Cardiac fibroblast (primary cell): ENCODE measurements at regions not wholly inside any gene's neighbourhood (a gene's known extent, or its start where the extent isn't known, plus 50 kb on each side); places are given as distances from the start of the nearest gene placed in this dataset.
A peak's percentile ranks its signal among the peaks of the same experiment; 100 is the strongest.
"Not testable (repeated sequence)": the region's sequence is repeated elsewhere in the genome, so short reads cannot be mapped to it uniquely, and the experiment has no call there.

Experiments
- DNase-seq, 2 donors: peaks; one replicate each; pipeline versions ENCODE4 v3.0.0 to v3.0.0-alpha.2; 2010; ENCODE audit warnings: low read depth in 2 of 2
- H3K4me3 ChIP-seq, 2 donors: replicated peaks in 1 of 2; 1 replicate in 1 of 2; 2 replicates in 1 of 2; pipeline ENCODE4 v1.5.1; 2011; ENCODE audit warnings: low read depth in 2 of 2, low read length in 2 of 2, mild to moderate bottlenecking in 2 of 2, moderate library complexity in 1 of 2
- TF ChIP-seq, protein P1 (sequence below): IDR thresholded peaks from one replicate; pipeline ENCODE4 v1.5.1; 2011; ENCODE audit warnings: low read depth, mild to moderate bottlenecking, low read length, inconsistent platforms

DNA sequence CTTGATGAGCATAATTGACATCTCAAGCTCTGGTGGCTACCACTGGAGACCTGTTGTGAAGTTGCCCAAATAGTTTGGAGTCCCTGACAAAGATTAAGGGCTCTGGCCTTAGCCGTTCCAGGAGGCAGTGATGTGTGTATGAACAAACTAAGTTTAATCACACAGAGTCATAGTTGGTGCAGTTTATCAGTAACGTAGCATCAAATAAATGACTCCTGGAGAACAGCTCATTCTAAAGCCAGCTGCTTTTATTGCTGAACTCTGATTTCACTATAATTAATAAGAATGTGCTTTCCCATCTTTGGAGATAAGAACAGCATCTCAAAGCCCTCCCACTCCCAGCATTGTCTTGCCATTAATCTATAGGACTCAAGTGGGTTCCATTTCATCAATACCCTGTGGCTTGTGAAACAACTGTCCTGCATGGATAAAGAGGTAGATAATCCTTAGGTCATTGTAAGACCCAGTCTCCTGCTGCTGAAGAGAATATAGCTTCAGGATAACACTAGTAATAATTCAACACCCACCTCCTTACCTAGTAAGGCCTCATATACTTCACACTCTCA lies 211.4 kb upstream of the THUMPD2 start:
- DNase-seq = peak; percentile 6 to 36
- TF ChIP-seq, protein P1, sequence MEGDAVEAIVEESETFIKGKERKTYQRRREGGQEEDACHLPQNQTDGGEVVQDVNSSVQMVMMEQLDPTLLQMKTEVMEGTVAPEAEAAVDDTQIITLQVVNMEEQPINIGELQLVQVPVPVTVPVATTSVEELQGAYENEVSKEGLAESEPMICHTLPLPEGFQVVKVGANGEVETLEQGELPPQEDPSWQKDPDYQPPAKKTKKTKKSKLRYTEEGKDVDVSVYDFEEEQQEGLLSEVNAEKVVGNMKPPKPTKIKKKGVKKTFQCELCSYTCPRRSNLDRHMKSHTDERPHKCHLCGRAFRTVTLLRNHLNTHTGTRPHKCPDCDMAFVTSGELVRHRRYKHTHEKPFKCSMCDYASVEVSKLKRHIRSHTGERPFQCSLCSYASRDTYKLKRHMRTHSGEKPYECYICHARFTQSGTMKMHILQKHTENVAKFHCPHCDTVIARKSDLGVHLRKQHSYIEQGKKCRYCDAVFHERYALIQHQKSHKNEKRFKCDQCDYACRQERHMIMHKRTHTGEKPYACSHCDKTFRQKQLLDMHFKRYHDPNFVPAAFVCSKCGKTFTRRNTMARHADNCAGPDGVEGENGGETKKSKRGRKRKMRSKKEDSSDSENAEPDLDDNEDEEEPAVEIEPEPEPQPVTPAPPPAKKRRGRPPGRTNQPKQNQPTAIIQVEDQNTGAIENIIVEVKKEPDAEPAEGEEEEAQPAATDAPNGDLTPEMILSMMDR = no peak
- H3K4me3 ChIP-seq = no peak overlapping the region

DNA sequence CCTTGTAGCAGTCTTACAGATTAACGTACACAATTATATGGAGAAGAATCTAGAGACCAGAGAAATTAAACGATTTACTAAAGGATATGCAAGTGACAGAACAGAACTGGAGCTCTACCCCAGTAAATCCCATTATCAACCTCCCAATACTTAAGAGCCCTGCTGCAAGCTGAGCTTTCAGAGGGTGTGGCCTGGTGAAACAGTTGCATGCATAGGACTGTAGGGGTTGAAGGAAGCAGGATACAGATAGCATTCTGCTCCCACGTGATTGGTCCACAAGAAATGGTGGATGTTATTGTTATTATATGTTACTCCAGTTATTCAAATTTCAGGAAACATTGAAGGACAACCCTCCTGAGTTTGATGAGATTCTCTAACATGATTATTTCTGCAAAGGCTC lies 210.8 kb upstream of the THUMPD2 start:
- no peak for DNase-seq
- H3K4me3 ChIP-seq = no peak overlapping the region
- TF ChIP-seq, protein P1 = no peak

DNA sequence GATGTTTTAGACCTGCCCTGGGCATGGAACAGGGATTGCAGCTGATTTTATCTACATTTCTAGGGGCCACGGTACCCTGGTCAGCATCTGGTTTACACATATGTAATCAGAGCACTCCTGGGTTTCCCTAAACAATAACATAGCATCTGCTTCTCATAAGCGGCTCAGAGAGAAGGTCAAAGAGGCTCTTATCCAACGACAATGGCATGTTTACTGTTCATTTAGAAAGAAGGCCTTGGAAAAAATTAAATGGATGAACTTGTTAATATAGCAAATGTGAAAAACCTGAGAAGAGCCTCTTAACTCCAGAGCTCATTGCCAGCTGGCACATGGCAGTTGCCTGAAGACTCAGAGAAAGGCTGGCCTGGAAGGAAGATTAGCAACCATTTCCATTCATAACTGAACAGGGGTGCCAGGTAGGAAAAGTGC lies 202.8 kb upstream of the THUMPD2 start:
- H3K4me3 ChIP-seq = no peak overlapping the region
- TF ChIP-seq, protein P1 = no peak
- DNase-seq = no peak

DNA sequence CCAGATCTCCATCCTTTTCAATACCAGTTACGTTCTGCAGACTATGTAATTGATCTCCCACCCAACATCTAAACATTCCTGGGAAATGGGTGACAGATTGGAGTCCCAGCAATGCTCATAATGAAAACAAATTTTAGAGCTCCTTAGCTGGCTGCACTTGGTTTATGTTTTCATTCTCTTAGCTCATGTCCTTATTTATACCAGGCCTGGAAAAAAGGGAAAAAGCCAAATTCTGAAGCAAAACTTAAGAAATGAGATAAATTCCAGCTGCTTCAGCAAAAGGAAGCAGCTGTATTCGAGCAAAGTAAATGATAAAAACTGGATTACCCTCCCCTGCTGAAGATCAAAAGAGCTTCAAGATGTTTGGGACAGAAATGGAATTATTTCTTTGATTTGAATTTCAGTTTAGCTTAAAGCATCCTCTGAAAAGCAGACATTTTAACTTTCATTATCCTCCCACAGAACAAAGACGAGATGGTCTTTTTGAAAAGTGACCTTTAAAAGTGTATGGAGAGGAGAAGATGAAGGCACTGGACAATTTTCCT lies 196.5 kb upstream of the THUMPD2 start:
- H3K4me3 ChIP-seq = no peak overlapping the region
- no peak for DNase-seq
- TF ChIP-seq, protein P1 = no peak

DNA sequence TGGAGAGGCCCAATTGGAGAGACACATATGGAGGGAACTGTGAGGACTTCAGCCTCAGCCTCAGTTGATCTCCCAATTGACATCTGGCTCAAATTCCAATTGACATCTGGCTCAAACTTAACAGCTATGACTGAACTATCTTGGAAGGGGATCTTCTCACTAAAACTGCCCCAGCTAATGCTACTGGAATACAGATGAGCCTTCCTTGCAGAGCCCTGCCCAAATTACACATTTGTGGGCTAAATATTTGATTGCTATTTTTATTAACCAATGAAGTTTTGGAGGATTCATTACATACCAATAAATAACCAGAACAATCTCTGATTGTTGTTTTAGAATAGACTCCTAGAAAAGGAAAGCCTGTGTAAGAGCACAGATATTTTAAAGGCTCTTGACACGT lies 189.0 kb upstream of the THUMPD2 start:
- TF ChIP-seq, protein P1 = no peak
- H3K4me3 ChIP-seq = no peak overlapping the region
- DNase-seq = no peak

DNA sequence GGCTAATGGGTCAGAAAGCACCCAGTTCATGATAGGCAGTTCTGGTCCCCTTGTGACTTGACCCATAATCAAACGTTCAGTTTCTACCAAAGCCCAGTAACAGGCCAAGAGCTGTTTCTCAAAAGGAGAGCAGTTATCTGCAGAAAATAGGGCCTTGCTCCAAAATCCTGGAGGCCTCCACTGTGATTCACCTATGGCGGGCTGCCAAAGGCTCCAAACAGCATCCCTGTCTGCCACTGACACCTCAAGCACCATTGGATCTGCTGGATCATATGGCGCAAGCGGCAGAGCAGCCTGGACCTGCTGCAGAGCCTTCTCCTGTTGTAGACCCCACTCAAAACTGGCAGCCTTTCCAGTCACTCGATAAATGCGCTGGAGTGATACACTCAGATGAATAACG lies 181.6 kb upstream of the THUMPD2 start:
- not testable (repeated sequence) for H3K4me3 ChIP-seq
- DNase-seq = peak in 1 of 2 donors; percentile 22

DNA sequence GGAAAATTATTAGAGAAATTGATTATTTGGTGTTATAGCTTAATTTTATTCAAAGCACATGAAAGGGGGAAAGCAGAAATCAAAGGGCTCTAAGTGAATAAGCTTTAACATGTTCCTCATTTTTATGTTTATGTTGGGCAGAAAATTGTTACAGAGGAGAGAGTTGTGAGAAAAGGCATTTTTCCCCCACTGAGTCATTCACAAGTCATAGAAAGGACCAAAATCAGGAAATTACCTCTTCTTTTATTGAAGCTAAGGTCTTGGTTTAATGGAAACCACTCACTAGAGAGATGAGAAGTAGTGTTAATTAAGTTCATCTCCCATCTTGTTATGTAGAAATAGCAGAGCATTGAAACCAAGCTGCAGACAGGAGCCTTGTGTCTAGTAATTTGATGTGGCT lies 175.3 kb upstream of the THUMPD2 start:
- no peak overlapping the region for H3K4me3 ChIP-seq
- TF ChIP-seq, protein P1 = no peak
- peak in 1 of 2 donors; percentile 58 for DNase-seq
